ENCODE measurements at regions not wholly inside any gene's neighbourhood (a gene's known extent, or its start where the extent isn't known, plus 50 kb on each side); places are given as distances from the start of the nearest gene placed in this dataset.

DNA sequence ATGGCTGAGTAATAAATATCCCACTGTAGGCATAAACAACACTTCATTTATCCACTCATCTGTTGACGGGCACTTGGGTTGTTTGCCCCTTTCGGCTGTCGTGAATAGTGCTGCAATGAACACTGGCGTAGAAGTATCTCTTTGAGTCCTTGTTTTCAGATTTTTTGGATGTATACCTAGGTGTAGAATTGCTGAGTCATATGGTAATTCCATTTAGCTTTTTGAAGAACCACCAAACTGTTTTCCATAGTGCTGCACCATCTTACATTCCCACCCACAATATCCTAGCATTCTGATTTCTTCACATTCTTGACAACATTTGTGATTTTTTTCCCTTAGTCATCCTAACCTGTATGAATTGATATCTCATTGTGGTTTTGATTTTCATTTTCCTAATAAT is 109.0 kb downstream of the NXNL2 start:
- H3F3A ChIP-seq (ENCODE audit: insufficient read depth, low read length) = no peaks in the 10 kb centered on the region
- no peaks in the 10 kb centered on the region for H4K20me1 ChIP-seq (ENCODE audit: insufficient read depth, low read length)
- no peaks in the 10 kb centered on the region for H3K27me3 ChIP-seq (replicated peaks; ENCODE audit: insufficient read depth, low read length)
- H2AFZ ChIP-seq (ENCODE audit: low read length) = no peak overlapping the region
- no peak overlapping the region for H3K4me3 ChIP-seq (ENCODE audit: low read length)
- no peaks in the 10 kb centered on the region for H3K4me1 ChIP-seq (ENCODE audit: low read length)
- H3K36me3 ChIP-seq (replicated peaks; ENCODE audit: insufficient read depth, low read length) = no peaks in the 10 kb centered on the region
- no peaks in the 10 kb centered on the region for H3K9me2 ChIP-seq (replicated peaks; ENCODE audit: insufficient read depth, low read length)
- TF ChIP-seq EZH2 (optimal IDR thresholded peaks at IDR 0.05; ENCODE audit: low read depth, low read length) = no peak
- no peak for TF ChIP-seq EZH2phosphoT487 (IDR thresholded peaks at IDR 0.05; ENCODE audit: low read length)
- H3K9ac ChIP-seq (ENCODE audit: low read length) = no peak overlapping the region
- no peak for DNase-seq
- H3K27ac ChIP-seq (ENCODE audit: low read length) = no peak overlapping the region
- H3K4me2 ChIP-seq (ENCODE audit: low read depth, low read length) = no peak overlapping the region
- H3K9me3 ChIP-seq (replicated peaks; ENCODE audit: insufficient read depth, low read length) = no peaks in the 10 kb centered on the region; the same call in 1 of the 2 replicates
- H3K79me2 ChIP-seq (ENCODE audit: low read length) = no peaks in the 10 kb centered on the region

DNA sequence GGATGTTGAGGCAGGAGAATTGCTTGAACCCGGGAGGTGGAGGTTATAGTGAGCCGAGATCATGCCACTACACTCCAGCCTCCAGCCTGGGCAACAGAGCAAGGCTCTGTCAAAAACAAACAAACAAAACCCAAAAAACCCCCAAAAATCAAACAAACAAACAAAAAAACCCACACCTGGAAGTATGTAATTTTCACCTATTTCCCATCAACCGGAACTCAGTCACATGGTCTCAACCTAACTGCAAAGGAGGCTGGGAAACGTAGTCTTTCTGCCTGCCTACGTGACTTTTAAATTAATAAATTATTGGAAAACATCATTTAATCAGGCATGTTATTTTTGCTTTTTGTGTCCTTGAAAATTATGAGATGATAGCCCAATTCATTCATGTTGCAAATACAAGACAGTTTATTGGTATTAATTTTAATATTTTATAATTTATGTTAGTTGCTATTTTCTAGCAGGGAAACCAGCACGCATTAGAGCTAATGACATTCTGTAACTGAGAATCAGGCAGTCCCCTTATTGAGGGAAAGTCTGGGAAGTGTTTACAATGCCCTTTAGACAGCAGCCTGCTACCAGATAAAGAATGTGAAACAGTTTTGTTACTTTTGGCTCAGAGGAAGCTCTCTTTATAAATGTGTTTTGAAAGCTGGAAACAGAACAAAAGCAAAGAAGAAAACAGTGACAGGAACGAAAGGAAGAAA is 110.3 kb downstream of the NXNL2 start:
- H4K20me1 ChIP-seq (ENCODE audit: insufficient read depth, low read length) = no peaks in the 10 kb centered on the region
- no peak overlapping the region for H2AFZ ChIP-seq (ENCODE audit: low read length)
- no peaks in the 10 kb centered on the region; the same call in 1 of the 2 replicates for H3K9me3 ChIP-seq (replicated peaks; ENCODE audit: insufficient read depth, low read length)
- H3K9me2 ChIP-seq (replicated peaks; ENCODE audit: insufficient read depth, low read length) = no peaks in the 10 kb centered on the region
- H3K36me3 ChIP-seq (replicated peaks; ENCODE audit: insufficient read depth, low read length) = no peaks in the 10 kb centered on the region
- no peak overlapping the region for H3K4me3 ChIP-seq (ENCODE audit: low read length)
- H3K79me2 ChIP-seq (ENCODE audit: low read length) = no peaks in the 10 kb centered on the region
- H3K27ac ChIP-seq (ENCODE audit: low read length) = no peak overlapping the region
- no peak for DNase-seq
- H3F3A ChIP-seq (ENCODE audit: insufficient read depth, low read length) = no peaks in the 10 kb centered on the region
- TF ChIP-seq, protein P1, sequence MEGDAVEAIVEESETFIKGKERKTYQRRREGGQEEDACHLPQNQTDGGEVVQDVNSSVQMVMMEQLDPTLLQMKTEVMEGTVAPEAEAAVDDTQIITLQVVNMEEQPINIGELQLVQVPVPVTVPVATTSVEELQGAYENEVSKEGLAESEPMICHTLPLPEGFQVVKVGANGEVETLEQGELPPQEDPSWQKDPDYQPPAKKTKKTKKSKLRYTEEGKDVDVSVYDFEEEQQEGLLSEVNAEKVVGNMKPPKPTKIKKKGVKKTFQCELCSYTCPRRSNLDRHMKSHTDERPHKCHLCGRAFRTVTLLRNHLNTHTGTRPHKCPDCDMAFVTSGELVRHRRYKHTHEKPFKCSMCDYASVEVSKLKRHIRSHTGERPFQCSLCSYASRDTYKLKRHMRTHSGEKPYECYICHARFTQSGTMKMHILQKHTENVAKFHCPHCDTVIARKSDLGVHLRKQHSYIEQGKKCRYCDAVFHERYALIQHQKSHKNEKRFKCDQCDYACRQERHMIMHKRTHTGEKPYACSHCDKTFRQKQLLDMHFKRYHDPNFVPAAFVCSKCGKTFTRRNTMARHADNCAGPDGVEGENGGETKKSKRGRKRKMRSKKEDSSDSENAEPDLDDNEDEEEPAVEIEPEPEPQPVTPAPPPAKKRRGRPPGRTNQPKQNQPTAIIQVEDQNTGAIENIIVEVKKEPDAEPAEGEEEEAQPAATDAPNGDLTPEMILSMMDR (IDR thresholded peaks at IDR 0.05; ENCODE audit: low read length) = no peak
- TF ChIP-seq EZH2phosphoT487 (IDR thresholded peaks at IDR 0.05; ENCODE audit: low read length) (no peak), EZH2 (optimal IDR thresholded peaks at IDR 0.05; ENCODE audit: low read depth, low read length) (no peak)
- no peak overlapping the region for H3K9ac ChIP-seq (ENCODE audit: low read length)
- no peaks in the 10 kb centered on the region for H3K27me3 ChIP-seq (replicated peaks; ENCODE audit: insufficient read depth, low read length)
- no peak overlapping the region for H3K4me2 ChIP-seq (ENCODE audit: low read depth, low read length)
- H3K4me1 ChIP-seq (ENCODE audit: low read length) = no peaks in the 10 kb centered on the region

DNA sequence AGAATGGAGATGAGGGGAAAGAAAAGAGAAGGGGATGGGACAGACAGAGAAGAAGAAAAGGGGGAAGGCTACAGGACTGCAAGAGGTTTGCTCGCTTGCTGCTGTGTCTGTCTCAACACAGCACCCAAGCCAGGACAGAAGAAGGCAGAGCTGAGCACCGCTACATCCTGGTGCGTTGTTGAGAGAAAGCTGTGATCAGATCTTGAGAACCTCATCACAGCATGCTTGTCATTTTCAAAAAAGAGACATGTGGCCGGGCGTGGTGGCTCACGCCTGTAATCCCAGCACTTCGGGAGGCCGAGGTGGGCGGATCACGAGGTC is 110.9 kb downstream of the NXNL2 start:
- no peak overlapping the region for H3K4me3 ChIP-seq (ENCODE audit: low read length)
- TF ChIP-seq EZH2 (optimal IDR thresholded peaks at IDR 0.05; ENCODE audit: low read depth, low read length) (no peak), EZH2phosphoT487 (IDR thresholded peaks at IDR 0.05; ENCODE audit: low read length) (no peak)
- TF ChIP-seq, protein P1 (IDR thresholded peaks at IDR 0.05; ENCODE audit: low read length) = no peak
- H3K4me2 ChIP-seq (ENCODE audit: low read depth, low read length) = no peak overlapping the region
- no peaks in the 10 kb centered on the region; the same call in 1 of the 2 replicates for H3K9me3 ChIP-seq (replicated peaks; ENCODE audit: insufficient read depth, low read length)
- H3K79me2 ChIP-seq (ENCODE audit: low read length) = no peaks in the 10 kb centered on the region
- no peaks in the 10 kb centered on the region for H3K27me3 ChIP-seq (replicated peaks; ENCODE audit: insufficient read depth, low read length)
- H3F3A ChIP-seq (ENCODE audit: insufficient read depth, low read length) = no peaks in the 10 kb centered on the region
- H3K27ac ChIP-seq (ENCODE audit: low read length) = no peak overlapping the region
- H3K36me3 ChIP-seq (replicated peaks; ENCODE audit: insufficient read depth, low read length) = no peaks in the 10 kb centered on the region
- H4K20me1 ChIP-seq (ENCODE audit: insufficient read depth, low read length) = no peaks in the 10 kb centered on the region
- no peaks in the 10 kb centered on the region for H3K4me1 ChIP-seq (ENCODE audit: low read length)
- H2AFZ ChIP-seq (ENCODE audit: low read length) = no peak overlapping the region
- DNase-seq = no peak
- no peak overlapping the region for H3K9ac ChIP-seq (ENCODE audit: low read length)
- no peaks in the 10 kb centered on the region for H3K9me2 ChIP-seq (replicated peaks; ENCODE audit: insufficient read depth, low read length)
